GM23338 (cell line): ENCODE measurements at regions not wholly inside any gene's neighbourhood (a gene's known extent, or its start where the extent isn't known, plus 50 kb on each side); places are given as distances from the start of the nearest gene placed in this dataset.

ENCODE experiments used
- ATAC-seq: fragments of 200-7000 bp; cut with Tn5 transposase; 3 replicates; pipeline ENCODE4 v1.9.1; 2020
- DNase-seq: peaks from one replicate; pipeline ENCODE4 v3.0.0-alpha.2; 2015; ENCODE audit warnings: low spot score
- H2AFZ ChIP-seq: fragments of 200-600 bp; sonication (generic); 2 replicates; pipeline ENCODE4 v1.8.0; 2016; ENCODE audit warnings: antibody characterized with exemption, mild to moderate bottlenecking, moderate library complexity
- H3F3A ChIP-seq: fragments of 200-600 bp; sonication (generic); replicated peaks from 2 replicates; pipeline ENCODE4 v1.8.0; 2017; ENCODE audit warnings: antibody characterized with exemption, mixed run types, low read depth
- H3K27ac ChIP-seq: fragments of 200-600 bp; sonication (generic); 2 replicates; pipeline ENCODE4 v1.6.1; 2016; ENCODE audit warnings: low read depth
- H3K27me3 ChIP-seq: fragments of 200-600 bp; sonication (generic); 2 replicates; pipeline ENCODE4 v1.8.0; 2016; ENCODE audit warnings: mild to moderate bottlenecking, mixed run types, moderate library complexity; ENCODE audit not compliant: insufficient read depth
- H3K36me3 ChIP-seq: fragments of 200-600 bp; sonication (generic); 2 replicates; pipeline ENCODE4 v1.8.0; 2016; ENCODE audit warnings: mild to moderate bottlenecking; ENCODE audit not compliant: insufficient read depth
- H3K4me1 ChIP-seq: fragments of 200-600 bp; sonication (generic); 2 replicates; pipeline ENCODE4 v1.8.0; 2016; ENCODE audit warnings: mild to moderate bottlenecking, moderate library complexity; ENCODE audit not compliant: insufficient read depth
- H3K4me2 ChIP-seq: fragments of 200-600 bp; sonication (generic); 2 replicates; pipeline ENCODE4 v1.7.1; 2017; ENCODE audit warnings: mixed run types
- H3K4me3 ChIP-seq: fragments of 200-600 bp; sonication (generic); 2 replicates; pipeline ENCODE4 v1.6.1; 2016; ENCODE audit warnings: mixed run types
- H3K79me2 ChIP-seq: fragments of 200-600 bp; sonication (generic); replicated peaks from 2 replicates; pipeline ENCODE4 v1.8.0; 2017; ENCODE audit warnings: mild to moderate bottlenecking; ENCODE audit not compliant: insufficient read depth
- H3K9me2 ChIP-seq: fragments of 200-600 bp; sonication (generic); 2 replicates; pipeline ENCODE4 v1.8.0; 2017; ENCODE audit not compliant: insufficient read depth
- H4K20me1 ChIP-seq: fragments of 200-600 bp; sonication (generic); replicated peaks from 2 replicates; pipeline ENCODE4 v1.8.0; 2017; ENCODE audit warnings: mild to moderate bottlenecking; ENCODE audit not compliant: insufficient read depth
- H3K27ac Mint-ChIP-seq: 2 replicates; pipeline ENCODE4 v1.8.0; 2020; ENCODE audit warnings: inconsistent platforms, mild to moderate bottlenecking, moderate library complexity, mixed read lengths
- H3K27me3 Mint-ChIP-seq: 3 replicates; pipeline ENCODE4 v1.8.0; 2022; ENCODE audit warnings: low read depth, mild to moderate bottlenecking, moderate library complexity, mixed read lengths, inconsistent platforms; ENCODE audit not compliant: insufficient read depth, poor library complexity
- H3K36me3 Mint-ChIP-seq: 3 replicates; pipeline ENCODE4 v1.8.0; 2021; ENCODE audit warnings: low read depth, mild to moderate bottlenecking, inconsistent platforms, moderate library complexity, mixed read lengths
- H3K4me1 Mint-ChIP-seq: 3 replicates; pipeline ENCODE4 v1.8.0; 2020; ENCODE audit warnings: mild to moderate bottlenecking, inconsistent platforms, mixed read lengths
- H3K4me3 Mint-ChIP-seq: 3 replicates; pipeline ENCODE4 v1.8.0; 2021; ENCODE audit warnings: moderate library complexity, mild to moderate bottlenecking, inconsistent platforms, mixed read lengths
- H3K9me3 Mint-ChIP-seq: 3 replicates; pipeline ENCODE4 v1.8.0; 2020; ENCODE audit warnings: moderate library complexity, mild to moderate bottlenecking, inconsistent platforms, mixed read lengths
- CREB1 ChIP-seq: fragments of 250-450 bp; sonication (Bioruptor Pico); IDR thresholded peaks from 2 replicates; pipeline ENCODE4 v1.5.0; 2020; ENCODE audit warnings: low read depth, mild to moderate bottlenecking, moderate library complexity
- CTCF ChIP-seq, 2 experiments: fragments of 200-600 bp in 1 of 2; sonication (generic) in 1 of 2; conservative IDR thresholded peaks; 2 replicates each; pipeline versions ENCODE4 v1.5.1 to v1.6.1; 2016 to 2017; ENCODE audit warnings: antibody characterized with exemption in 2 of 2, low read depth in 2 of 2, mild to moderate bottlenecking in 2 of 2, moderate library complexity in 1 of 2
- ETS1 ChIP-seq: IDR thresholded peaks from 2 replicates; pipeline ENCODE4 v1.6.1; 2016; ENCODE audit warnings: antibody characterized with exemption
- EZH2phosphoT487 ChIP-seq: fragments of 200-600 bp; sonication (generic); IDR thresholded peaks from one replicate; pipeline ENCODE4 v1.8.1; 2018; ENCODE audit warnings: antibody characterized with exemption; ENCODE audit not compliant: unreplicated experiment
- JUNB ChIP-seq: IDR thresholded peaks from one replicate; pipeline ENCODE4 v1.6.1; 2016; ENCODE audit warnings: antibody characterized with exemption; ENCODE audit not compliant: unreplicated experiment
- NANOG ChIP-seq: IDR thresholded peaks from 2 replicates; pipeline ENCODE4 v1.6.1; 2016; ENCODE audit warnings: antibody characterized with exemption, borderline replicate concordance
- STAT1 ChIP-seq: IDR thresholded peaks from one replicate; pipeline ENCODE4 v1.6.1; 2016; ENCODE audit warnings: antibody characterized with exemption; ENCODE audit not compliant: unreplicated experiment
- ZNF331 ChIP-seq: fragments of 250-450 bp; sonication (Bioruptor Pico); IDR thresholded peaks from 2 replicates; pipeline ENCODE4 v1.5.0; 2020; ENCODE audit warnings: low read depth, mild to moderate bottlenecking, moderate library complexity
- ZNF462 ChIP-seq: fragments of 250-450 bp; sonication (Bioruptor Pico); IDR thresholded peaks from 2 replicates; pipeline ENCODE4 v1.5.0; 2020; ENCODE audit warnings: mild to moderate bottlenecking, moderate library complexity

GRCh38 chr1:29623501-29623900, 387.2 kb downstream of the PTPRU start:
- Histone ChIP-seq H3K27me3 (no peaks in the 10 kb centered on the region), H3K9me2 (peaks cover 6% of the 10 kb centered on the region; the same call in 1 of the 2 replicates), H3K27ac (no peak overlapping the region), H3K4me1 (no peaks in the 10 kb centered on the region), H3K79me2 (no peaks in the 10 kb centered on the region), H3K36me3 (no peaks in the 10 kb centered on the region), H4K20me1 (no peaks in the 10 kb centered on the region), H2AFZ (no peak overlapping the region), H3K4me3 (no peak overlapping the region), H3F3A (no peaks in the 10 kb centered on the region), H3K4me2 (no peak overlapping the region)
- H3K4me1 Mint-ChIP-seq: no peaks in the 10 kb centered on the region
- no peaks in the 10 kb centered on the region for H3K36me3 Mint-ChIP-seq
- no peak overlapping the region for H3K27ac Mint-ChIP-seq
- no peak for ATAC-seq
- peaks cover 3% of the 10 kb centered on the region; the same call in 2 of the 3 replicates for H3K9me3 Mint-ChIP-seq
- no peak for TF ChIP-seq NANOG
- no peak for TF ChIP-seq ETS1
- TF ChIP-seq ZNF331: no peak
- no peak for TF ChIP-seq ZNF462 (CRISPR knock-in tag)
- no peak for TF ChIP-seq JUNB
- TF ChIP-seq CREB1 (CRISPR knock-in tag): no peak
- TF ChIP-seq EZH2phosphoT487: no peak
- no peak for TF ChIP-seq STAT1
- no peak for TF ChIP-seq CTCF (conservative IDR thresholded peaks at IDR 0.05; ENCODE audit: low read depth in 2 of 2)
- peaks cover 6% of the 10 kb centered on the region for H3K27me3 Mint-ChIP-seq
- DNase-seq: no peak
- no peak overlapping the region for H3K4me3 Mint-ChIP-seq
